MM.1S (cell line): ENCODE measurements at regions not wholly inside any gene's neighbourhood (a gene's known extent, or its start where the extent isn't known, plus 50 kb on each side); places are given as distances from the start of the nearest gene placed in this dataset.

Experiments used
- DNase-seq: peaks from one replicate; pipeline ENCODE4 v3.0.0-alpha.2; 2015
- H2AFZ ChIP-seq: fragments of 300-600 bp; sonication (generic); 2 replicates; pipeline ENCODE4 v1.6.0; 2016; ENCODE audit warnings: antibody characterized with exemption, low read length
- H3F3A ChIP-seq: fragments of 300-600 bp; sonication (generic); 2 replicates; pipeline ENCODE4 v1.6.1; 2016; ENCODE audit warnings: mild to moderate bottlenecking, antibody characterized with exemption, low read length, moderate library complexity, mixed read lengths; ENCODE audit not compliant: insufficient read depth
- H3K27ac ChIP-seq: fragments of 300-600 bp; sonication (generic); 2 replicates; pipeline ENCODE4 v1.5.1; 2016; ENCODE audit warnings: mild to moderate bottlenecking, low read length
- H3K27me3 ChIP-seq: fragments of 300-600 bp; sonication (generic); replicated peaks from 2 replicates; pipeline ENCODE4 v1.6.0; 2016; ENCODE audit warnings: low read length; ENCODE audit not compliant: insufficient read depth
- H3K36me3 ChIP-seq: fragments of 300-600 bp; sonication (generic); replicated peaks from 2 replicates; pipeline ENCODE4 v1.6.1; 2016; ENCODE audit warnings: mild to moderate bottlenecking, low read length, mixed read lengths; ENCODE audit not compliant: insufficient read depth
- H3K4me1 ChIP-seq: fragments of 300-600 bp; sonication (generic); 2 replicates; pipeline ENCODE4 v1.6.1; 2016; ENCODE audit warnings: low read length, mixed read lengths
- H3K4me2 ChIP-seq: fragments of 300-600 bp; sonication (generic); 2 replicates; pipeline ENCODE4 v1.6.0; 2016; ENCODE audit warnings: low read depth, low read length
- H3K4me3 ChIP-seq: fragments of 300-600 bp; sonication (generic); 2 replicates; pipeline ENCODE4 v1.5.1; 2016; ENCODE audit warnings: low read length, mixed read lengths
- H3K79me2 ChIP-seq: fragments of 300-600 bp; sonication (generic); 2 replicates; pipeline ENCODE4 v1.6.1; 2016; ENCODE audit warnings: mixed run types, low read length, mixed read lengths
- H3K9ac ChIP-seq: fragments of 300-600 bp; sonication (generic); 2 replicates; pipeline ENCODE4 v1.6.1; 2016; ENCODE audit warnings: low read length, mixed read lengths
- H3K9me2 ChIP-seq: fragments of 300-600 bp; sonication (generic); replicated peaks from 2 replicates; pipeline ENCODE4 v1.6.1; 2016; ENCODE audit warnings: mild to moderate bottlenecking, low read length, mixed read lengths; ENCODE audit not compliant: insufficient read depth
- H3K9me3 ChIP-seq: fragments of 300-600 bp; sonication (generic); replicated peaks from 2 replicates; pipeline ENCODE4 v1.6.1; 2016; ENCODE audit warnings: mild to moderate bottlenecking, low read length, mixed read lengths; ENCODE audit not compliant: insufficient read depth
- H4K20me1 ChIP-seq: fragments of 300-600 bp; sonication (generic); 2 replicates; pipeline ENCODE4 v1.6.1; 2016; ENCODE audit warnings: mild to moderate bottlenecking, low read length, moderate library complexity, mixed read lengths; ENCODE audit not compliant: insufficient read depth
- CTCF ChIP-seq: fragments of 300-600 bp; sonication (generic); IDR thresholded peaks from 2 replicates; pipeline ENCODE4 v1.5.1; 2016; ENCODE audit warnings: antibody characterized with exemption, low read length, mixed read lengths
- EZH2 ChIP-seq: fragments of 300-600 bp; sonication (generic); optimal IDR thresholded peaks from 2 replicates; pipeline ENCODE3; 2017; ENCODE audit warnings: low read depth, mild to moderate bottlenecking, antibody characterized with exemption, low read length, mixed read lengths
- EZH2phosphoT487 ChIP-seq: fragments of 300-600 bp; sonication (generic); IDR thresholded peaks from 2 replicates; pipeline ENCODE4 v1.6.1; 2018; ENCODE audit warnings: antibody characterized with exemption, low read length

- Histone ChIP-seq H3K4me3 (no peak overlapping the region), H3K9me3 (no peaks in the 10 kb centered on the region), H3K4me2 (no peak overlapping the region), H3K9ac (no peak overlapping the region), H4K20me1 (no peaks in the 10 kb centered on the region), H3K9me2 (no peaks in the 10 kb centered on the region), H3K27ac (no peak overlapping the region), H3K36me3 (no peaks in the 10 kb centered on the region), H3F3A (no peaks in the 10 kb centered on the region), H3K79me2 (no peaks in the 10 kb centered on the region), H3K4me1 (no peaks in the 10 kb centered on the region), H2AFZ (no peak overlapping the region), H3K27me3 (no peaks in the 10 kb centered on the region)
- TF ChIP-seq EZH2phosphoT487 (no peak), EZH2 (no peak)
- DNase-seq = no peak
Observed at GRCh38 chr9:107793541-107793940, 304.0 kb upstream of the KLF4 start.

GRCh38 chr9:107792596-107792995 is 303.0 kb upstream of the KLF4 start:
- Histone ChIP-seq H3K79me2 (no peaks in the 10 kb centered on the region), H3K9me2 (no peaks in the 10 kb centered on the region), H3K27ac (no peak overlapping the region), H3F3A (no peaks in the 10 kb centered on the region), H2AFZ (no peak overlapping the region), H3K4me2 (no peak overlapping the region), H3K27me3 (no peaks in the 10 kb centered on the region), H3K4me1 (no peaks in the 10 kb centered on the region), H3K9me3 (no peaks in the 10 kb centered on the region), H3K4me3 (no peak overlapping the region), H3K9ac (no peak overlapping the region), H3K36me3 (no peaks in the 10 kb centered on the region), H4K20me1 (no peaks in the 10 kb centered on the region)
- no peak for DNase-seq
- no peak for TF ChIP-seq CTCF
- no peak for TF ChIP-seq EZH2phosphoT487
- TF ChIP-seq EZH2 = no peak

GRCh38 chr9:107792006-107792405 is 302.4 kb upstream of the KLF4 start:
- H3K27me3 ChIP-seq = no peaks in the 10 kb centered on the region
- no peaks in the 10 kb centered on the region for H3F3A ChIP-seq
- no peak overlapping the region for H3K4me2 ChIP-seq
- no peaks in the 10 kb centered on the region for H3K9me3 ChIP-seq
- H3K4me3 ChIP-seq = no peak overlapping the region
- H3K9me2 ChIP-seq = no peaks in the 10 kb centered on the region
- no peak for TF ChIP-seq EZH2phosphoT487
- no peak for TF ChIP-seq EZH2
- no peak for TF ChIP-seq CTCF
- H3K4me1 ChIP-seq = no peaks in the 10 kb centered on the region
- no peak for DNase-seq
- H4K20me1 ChIP-seq = no peaks in the 10 kb centered on the region
- no peaks in the 10 kb centered on the region for H3K79me2 ChIP-seq
- no peak overlapping the region for H3K27ac ChIP-seq
- H3K36me3 ChIP-seq = no peaks in the 10 kb centered on the region
- no peak overlapping the region for H3K9ac ChIP-seq
- no peak overlapping the region for H2AFZ ChIP-seq

GRCh38 chr9:107789001-107789700 is 299.6 kb upstream of the KLF4 start:
- Histone ChIP-seq H3K36me3 (no peaks in the 10 kb centered on the region), H3K4me1 (no peaks in the 10 kb centered on the region), H2AFZ (no peak overlapping the region), H3K9me3 (no peaks in the 10 kb centered on the region), H3K9me2 (no peaks in the 10 kb centered on the region), H4K20me1 (no peaks in the 10 kb centered on the region), H3K79me2 (no peaks in the 10 kb centered on the region), H3K4me2 (no peak overlapping the region), H3F3A (no peaks in the 10 kb centered on the region), H3K4me3 (no peak overlapping the region), H3K9ac (no peak overlapping the region), H3K27me3 (no peaks in the 10 kb centered on the region), H3K27ac (no peak overlapping the region)
- no peak for TF ChIP-seq EZH2phosphoT487
- no peak for TF ChIP-seq EZH2
- TF ChIP-seq CTCF = no peak
- DNase-seq = no peak
